HG02973 (cell line): ENCODE measurements at regions not wholly inside any gene's neighbourhood (a gene's known extent, or its start where the extent isn't known, plus 50 kb on each side); places are given as distances from the start of the nearest gene placed in this dataset.
"Not testable (repeated sequence)": the region's sequence is repeated elsewhere in the genome, so short reads cannot be mapped to it uniquely, and the experiment has no call there.

Source experiments
- ATAC-seq: cut with Tn5 transposase; IDR thresholded peaks from one replicate; pipeline ENCODE4 v1.9.1; 2021; ENCODE audit warnings: moderate library complexity; ENCODE audit not compliant: unreplicated experiment

DNA sequence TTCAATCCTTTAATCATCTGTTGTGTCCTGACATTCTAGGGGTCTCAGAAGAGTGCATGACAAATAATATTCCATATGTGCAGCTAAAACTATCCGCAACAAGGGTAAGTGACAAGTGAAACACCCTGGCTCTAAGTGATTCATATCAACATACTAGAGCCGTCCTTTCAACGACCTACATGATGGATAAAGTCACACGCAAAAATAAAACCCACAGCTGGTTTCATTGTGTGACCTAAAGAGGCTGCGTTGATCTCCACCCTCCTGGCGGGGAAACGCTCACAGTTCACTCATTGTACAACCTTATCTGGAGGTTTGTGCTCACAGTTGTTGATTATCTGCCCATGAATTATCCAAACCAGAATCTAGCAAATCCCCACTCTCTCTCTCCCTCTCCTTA, 365.3 kb upstream of the PKN2 start:
- no peak for ATAC-seq

DNA sequence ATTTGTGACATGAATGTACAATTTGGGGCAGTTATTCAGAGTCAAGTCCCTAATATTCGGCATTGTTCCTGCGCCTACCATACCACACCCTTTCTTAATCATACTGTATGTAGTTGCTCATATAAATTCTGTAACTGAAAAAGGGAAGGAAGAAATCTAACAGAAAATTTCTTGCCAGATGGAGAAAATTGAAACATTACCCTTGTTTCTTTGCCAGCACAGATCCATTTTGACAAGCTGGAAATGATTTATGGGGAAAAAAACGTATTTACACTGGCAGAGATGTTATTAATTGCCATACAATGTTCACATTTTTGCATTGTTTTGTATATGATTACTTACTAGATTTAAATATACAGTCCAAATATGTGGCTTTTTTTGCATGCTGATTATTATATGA, 363.8 kb upstream of the PKN2 start:
- no peak for ATAC-seq

DNA sequence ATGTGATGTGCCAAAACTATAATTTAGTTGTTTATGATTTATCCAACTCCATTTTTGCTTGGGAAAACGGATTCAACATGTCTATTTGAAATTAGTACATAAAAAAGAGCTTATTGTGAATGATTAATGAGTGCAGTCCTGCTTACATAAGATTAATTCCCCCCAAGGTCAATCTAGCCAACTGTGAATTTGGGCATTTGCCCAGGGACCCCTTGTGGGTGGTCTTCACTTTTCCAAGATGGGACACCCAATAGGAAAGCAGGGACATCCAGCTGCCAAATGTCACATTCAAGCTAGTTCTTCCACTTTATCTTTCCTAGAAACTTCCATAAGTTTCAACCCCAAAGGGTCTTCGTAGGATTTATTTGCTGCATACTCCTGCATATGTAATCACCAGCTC, 362.4 kb upstream of the PKN2 start:
- ATAC-seq = no peak

DNA sequence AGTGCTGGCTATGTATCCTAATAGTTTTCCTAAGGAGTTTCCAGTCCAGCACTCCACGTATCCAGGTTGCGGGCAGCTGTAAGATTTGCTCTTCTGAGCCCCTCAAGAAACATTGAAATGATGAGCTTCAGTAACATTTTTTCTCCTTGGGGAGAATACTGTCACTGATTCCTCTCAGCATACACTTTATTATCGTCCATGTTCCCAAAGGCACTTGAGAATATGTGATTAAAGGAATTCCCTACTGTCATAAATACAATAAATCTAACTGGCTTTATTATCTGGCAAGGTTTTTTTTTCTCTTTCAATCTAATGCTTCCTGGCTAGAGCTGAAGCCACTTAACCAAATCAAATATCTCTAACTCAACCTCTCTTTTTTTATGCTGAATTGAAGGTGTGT, 359.2 kb upstream of the PKN2 start:
- no peak for ATAC-seq

DNA sequence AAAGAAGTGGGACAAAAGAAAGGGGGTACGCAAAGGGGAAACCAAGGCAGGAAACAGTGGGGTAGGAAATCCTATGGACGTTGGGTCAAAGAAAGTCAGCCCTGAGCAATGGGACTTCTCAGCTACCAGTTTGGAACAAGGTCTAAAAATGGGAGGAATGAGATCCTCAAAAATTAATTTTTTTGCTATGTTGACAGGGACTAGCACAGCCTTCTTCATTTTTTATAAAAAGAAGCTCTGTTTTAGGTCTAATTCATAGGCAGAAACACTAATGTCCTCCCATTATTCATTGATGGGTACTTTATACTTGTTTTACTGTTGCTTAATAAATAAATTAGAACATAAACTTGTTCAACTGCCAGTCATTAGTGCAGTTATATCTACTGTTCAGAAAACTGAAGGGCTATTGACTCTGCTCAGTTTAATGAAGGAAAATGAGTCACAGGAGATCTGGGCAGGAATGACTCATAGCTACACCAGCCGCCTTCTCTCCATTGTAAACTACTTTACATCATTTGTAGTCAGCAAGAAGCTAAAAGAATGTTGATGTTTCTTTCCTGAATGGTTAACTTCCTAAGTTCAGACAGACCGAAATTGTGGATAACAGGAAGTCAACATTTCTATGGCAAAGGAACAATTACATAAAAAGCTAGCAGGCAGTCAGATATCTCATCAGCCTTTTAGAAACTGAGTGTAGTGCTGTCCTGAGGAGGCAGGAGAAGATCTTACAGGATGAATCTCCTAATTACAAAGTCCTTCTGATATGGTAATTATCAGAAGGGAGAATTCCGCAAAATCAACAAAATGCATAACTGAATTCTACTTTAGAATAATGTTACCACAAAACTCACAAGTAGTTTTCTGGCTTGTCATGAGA, 356.4 kb upstream of the PKN2 start:
- peak; percentile 69 for ATAC-seq

DNA sequence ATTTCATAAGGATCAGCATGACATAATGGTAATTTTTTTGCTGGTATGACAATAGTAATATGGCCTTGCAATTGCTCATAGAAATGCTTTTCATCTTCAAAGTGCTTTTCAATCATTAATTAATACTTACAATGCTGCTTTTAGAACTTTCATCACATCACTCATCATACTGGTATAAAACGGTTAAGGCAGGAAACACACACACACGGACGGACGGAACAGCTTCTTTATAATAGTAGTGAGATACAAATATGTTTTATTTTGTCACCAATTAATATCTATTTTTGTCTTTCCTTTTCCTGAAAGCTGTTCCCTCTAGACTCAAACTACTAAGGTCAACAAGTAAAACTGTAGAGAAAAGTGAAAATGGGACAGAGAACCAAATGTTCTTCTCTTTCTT, 353.9 kb upstream of the PKN2 start:
- no peak for ATAC-seq

DNA sequence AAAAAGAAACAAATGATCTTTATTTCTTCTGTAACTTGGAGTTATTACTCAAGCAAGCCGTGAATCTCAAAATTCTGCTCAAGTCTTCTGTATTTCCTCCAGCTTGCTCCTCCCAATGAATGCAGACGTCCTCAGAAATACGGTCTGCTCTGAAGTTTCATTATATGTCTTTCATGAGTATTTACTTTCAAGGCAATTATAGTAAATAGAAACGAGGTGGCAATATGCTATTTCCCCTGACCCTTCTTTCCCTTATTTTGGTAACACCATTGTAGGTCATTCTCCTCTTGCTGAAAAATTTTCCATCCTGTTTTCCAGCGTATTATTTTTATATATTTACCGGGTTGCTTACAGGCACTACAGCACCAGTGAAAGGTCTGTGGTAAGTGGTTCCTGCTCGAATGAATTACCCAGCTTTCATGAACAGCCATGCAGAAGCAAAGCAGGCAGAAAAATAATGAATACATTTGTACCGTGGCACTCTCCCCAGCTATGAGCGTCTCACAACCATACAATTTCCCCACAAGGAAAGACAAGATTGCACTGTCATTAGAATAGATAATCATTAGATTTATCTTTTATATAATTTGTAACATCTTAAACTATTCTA, 350.9 kb upstream of the PKN2 start:
- no peak for ATAC-seq

DNA sequence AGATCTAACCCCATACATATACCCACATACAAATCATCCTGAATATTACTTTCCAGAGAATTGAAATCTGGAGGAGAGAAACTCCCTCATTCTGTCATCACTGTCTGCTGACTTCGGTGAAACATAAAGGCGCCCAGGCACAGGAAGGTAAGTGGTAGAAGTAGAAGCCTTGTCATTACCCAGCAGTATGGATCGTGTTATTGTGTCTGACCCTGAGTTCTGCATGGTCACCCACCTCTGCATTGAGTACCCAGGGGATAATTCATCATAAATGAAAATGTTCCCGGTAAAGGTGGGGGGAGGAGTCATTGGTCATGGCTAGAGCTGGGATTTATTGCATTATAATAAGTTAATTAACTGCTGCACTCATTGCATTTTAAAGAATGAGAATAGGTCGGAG, 342.6 kb upstream of the PKN2 start:
- no peak for ATAC-seq

DNA sequence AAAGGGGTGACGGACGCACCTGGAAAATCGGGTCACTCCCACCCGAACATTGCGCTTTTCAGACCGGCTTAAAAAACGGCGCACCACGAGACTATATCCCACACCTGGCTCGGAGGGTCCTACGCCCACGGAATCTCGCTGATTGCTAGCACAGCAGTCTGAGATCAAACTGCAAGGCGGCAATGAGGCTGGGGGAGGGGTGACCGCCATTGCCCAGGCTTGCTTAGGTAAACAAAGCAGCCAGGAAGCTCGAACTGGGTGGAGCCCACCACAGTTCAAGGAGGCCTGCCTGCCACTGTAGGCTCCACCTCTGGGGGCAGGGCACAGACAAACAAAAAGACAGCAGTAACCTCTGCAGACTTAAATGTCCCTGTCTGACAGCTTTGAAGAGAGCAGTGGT, 342.0 kb upstream of the PKN2 start:
- ATAC-seq = not testable (repeated sequence)

DNA sequence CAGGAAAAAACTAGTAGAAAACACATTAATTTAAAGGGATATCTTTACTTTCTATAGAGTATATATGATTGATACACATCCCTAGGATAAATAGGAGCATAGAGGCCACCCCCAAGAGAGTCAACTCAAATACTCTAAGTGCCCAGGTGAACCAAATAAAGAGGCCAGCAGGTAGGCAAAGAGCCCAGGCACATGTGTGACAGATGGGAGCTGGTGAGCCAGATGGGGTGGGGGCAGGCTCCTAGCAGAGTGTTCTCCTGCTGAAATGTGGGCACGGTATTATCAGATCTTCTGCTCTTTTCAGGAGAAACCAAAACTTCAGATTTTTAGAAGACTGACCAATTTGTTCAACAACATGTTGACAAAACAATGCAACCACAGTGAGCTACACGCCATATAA, 333.4 kb upstream of the PKN2 start:
- ATAC-seq = no peak

DNA sequence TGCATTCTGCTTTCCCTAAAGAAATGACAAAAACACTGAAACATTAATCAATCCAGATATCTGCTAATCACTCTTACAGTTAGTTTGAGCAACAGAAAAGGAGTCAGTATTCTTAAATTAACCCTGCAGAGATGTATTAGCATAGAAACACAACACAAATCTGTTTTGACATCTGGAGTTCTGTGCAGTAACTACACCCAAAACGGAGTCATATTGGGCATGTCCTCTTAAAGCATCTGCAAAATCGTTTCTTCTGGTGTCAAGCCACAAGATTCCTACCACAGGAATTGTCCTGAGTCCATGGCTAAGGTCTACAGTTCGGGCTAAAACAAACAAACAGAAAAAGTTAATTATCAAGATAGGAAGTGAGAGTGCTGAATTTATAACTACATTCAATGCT, 332.1 kb upstream of the PKN2 start:
- ATAC-seq = no peak

DNA sequence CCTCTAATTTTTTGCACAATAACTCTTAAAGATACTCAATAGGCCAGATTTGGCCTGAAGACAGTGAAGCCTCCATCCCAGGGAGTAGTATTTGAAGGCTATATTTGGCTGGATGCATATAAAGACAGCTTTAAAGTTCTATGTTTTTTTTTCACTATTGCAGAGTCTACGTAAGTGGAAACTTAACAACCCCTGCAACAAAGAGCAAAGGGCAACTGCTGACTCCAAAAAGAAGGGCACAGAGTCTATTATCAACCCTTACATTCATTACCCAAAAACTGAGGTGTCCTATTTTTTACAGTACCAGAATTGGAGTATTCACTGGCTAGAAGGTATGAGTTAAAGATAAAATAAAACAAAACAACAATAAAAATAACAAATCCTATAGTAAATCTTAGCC, 329.8 kb upstream of the PKN2 start:
- no peak for ATAC-seq

DNA sequence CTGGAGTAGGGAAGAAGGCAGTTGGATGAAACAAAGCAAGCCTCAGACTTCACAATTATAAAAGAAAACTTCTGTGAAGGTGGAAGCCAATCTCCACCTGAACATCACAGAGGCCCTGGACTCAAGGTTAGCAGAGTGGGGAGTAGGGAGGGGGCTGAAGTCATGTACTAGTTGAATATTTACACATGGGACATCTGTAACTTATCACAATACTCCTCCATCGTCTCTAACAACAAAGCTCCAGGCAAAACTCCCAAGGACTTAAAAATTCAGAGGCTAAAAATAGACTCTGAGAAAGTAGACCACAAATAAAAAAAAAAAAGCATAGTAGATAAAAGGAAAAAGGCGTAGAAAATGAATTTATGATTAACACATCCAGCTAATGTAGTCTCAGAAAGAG, 326.3 kb upstream of the PKN2 start:
- no peak for ATAC-seq

DNA sequence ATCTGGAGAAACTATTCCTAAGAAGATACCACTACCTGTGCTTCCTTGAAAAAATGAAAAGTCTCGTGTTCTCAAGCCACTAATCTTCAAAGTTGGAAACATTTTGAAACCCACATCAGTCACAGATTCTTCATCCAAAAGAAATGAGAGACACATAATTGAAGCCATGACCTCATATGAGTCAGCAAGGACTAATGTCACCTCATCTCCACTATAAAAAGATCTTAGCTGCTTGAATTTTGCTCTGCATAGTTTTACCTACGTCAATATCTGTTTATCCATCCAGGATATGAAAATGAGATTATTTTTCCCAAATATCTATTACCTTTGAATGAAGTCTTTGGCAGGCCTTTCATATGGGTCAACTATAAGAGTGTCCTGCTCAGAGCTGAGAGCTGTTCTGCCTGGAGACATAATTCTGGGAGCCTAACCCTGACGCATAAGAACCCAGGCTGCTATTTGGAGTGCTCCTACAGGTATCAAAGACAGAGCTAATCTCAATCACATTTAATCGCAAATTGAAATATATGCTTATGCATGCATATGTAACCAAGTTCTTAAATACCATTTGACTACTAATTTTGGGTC, 312.5 kb upstream of the PKN2 start:
- ATAC-seq = no peak

DNA sequence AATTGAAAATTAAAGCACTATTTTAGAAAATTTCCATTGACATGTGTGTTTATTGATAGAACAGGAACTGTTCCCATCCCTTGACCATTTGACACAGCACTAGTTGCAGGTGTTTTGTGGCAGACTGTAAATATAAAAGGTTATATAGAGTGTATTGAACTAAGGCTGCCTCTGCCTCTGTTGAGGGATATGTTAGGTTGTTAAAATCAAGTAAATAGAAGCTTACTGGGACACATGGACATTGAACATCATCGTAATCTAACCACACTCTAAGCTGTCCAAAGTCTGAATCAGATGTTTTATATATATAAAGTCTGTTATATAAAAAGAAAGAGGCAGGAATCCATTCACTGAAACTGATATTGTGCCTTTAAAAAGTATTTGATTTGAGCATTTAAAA, 308.1 kb upstream of the PKN2 start:
- ATAC-seq = no peak

DNA sequence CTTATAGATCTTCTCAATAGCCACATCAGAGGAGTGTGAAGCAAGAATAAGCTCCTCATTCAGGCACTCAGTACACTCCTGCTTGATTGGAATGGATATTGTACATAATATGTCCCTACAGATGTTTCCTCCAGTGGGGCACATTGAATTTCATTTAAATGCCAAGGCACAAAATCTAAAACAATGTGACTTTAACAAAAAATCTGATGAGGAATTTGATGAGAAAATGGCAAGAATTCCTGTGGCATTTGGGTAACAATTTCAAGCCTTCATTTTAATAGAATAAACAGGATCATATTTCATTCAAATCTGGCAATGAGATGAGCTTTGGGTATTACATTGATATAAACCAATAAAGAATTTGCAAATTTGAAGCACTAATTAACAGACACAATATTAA, 307.7 kb upstream of the PKN2 start:
- ATAC-seq = no peak

DNA sequence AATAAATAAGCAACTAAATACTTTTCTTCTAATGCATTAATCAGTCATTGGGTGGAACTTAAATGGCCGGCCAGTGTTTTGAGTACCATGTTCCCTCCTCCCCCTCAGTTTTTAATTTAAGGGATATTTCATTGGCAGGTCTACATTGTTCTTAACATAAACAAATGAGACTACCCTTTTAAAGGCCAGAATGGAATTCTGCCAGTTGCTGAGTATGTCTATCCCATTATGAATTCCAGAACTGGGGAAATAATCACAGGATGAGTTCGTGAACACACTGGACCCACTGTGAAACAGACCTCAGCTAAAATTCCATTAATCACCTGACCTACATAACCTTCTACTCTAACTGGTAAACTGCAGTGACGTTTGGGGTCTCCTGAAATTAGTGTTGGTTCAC, 305.5 kb upstream of the PKN2 start:
- ATAC-seq = no peak

DNA sequence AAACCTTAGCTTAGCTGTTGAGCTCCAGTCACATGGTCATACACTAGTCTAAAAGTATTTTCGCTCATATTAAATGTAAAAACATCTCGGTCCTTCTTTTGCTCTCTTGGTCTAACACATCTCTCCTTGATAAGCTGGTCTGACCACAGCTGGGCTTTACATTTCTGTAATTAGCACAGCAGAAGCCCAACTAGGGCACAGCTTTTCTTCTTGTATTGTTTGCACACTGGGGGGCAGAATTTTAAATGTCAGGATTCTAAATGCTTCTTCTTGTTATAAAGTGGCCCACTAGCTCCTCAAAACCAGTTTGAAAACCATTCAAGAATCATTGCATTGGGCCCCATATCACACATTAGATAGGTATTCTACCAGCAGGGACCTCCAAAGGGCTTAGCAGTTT, 289.1 kb upstream of the PKN2 start:
- no peak for ATAC-seq

DNA sequence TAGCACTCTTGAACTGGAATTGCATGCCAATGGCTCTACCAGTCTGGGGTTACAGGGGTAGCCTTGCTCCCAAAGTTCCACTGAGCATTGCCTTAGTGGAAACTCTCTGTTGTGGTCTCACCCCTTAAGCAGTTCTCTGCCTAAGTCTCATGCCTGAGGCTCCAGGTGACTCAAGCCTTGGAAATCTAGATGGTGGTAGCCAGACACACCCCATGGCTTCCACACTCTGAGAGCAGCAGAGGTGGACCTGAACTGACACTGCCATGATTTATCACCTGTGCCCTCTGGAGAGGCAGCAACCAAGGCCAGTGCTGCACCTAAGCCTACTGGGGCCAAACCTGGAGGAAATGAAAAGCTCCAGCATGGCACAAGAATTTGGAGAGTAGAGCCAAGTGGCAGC, 285.7 kb upstream of the PKN2 start:
- no peak for ATAC-seq

DNA sequence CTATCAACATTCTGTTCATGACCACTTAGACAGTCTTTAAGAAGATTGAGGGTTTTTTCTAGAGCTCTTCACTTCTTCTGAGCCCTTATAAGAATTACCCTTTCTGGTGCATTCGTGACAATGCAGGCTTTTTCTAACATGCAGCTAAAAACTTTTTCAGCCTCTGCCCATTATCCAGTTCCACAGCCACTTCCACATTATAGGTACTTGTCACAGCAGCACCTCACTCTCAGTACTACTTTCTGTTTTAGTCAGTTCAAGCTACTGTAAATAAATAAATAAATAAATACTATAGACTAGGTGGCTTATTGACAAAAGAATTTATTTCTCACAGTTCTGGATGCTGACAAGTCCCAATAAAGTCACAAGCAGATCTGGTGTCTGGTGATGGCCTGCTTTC, 284.4 kb upstream of the PKN2 start:
- ATAC-seq = peak; percentile 75

DNA sequence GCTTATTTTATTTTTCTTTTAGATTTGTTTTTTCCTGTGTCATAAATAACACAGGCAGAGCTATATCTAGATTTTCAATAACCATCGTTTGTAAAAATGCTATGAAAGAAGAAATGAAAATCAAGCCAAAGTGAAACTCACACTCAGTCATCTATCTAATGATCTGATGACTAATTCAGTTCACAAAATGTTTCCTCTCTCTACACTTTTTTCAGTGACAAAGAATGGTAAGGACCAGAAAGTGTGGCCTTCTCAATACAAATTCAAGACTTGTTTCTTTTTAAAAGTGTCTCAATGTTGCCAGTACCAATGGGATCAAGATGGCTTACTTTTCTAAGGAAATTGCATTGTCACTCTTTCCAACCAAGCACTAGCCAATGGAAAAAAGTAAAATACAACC, 282.8 kb upstream of the PKN2 start:
- ATAC-seq = peak; percentile 90

DNA sequence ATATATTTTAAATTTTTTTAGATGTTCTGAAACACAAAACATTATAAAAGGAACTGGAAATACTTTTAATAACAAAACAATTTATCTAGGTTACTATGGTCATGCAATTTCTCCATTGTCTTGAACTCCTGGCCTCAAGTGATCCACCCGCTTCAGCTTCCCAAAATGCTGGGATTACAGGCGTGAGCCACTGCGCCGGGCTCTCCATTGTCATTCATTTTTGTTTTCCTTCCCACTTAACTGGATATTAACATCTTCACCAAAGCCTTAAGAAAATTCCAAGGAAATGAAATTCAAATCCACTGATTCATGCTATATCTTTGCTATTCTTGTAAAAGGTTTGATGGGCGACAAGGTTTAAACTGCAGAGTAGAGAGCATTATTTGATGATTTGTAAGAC, 279.5 kb upstream of the PKN2 start:
- no peak for ATAC-seq
